A549 (cell line): ENCODE measurements at regions not wholly inside any gene's neighbourhood (a gene's known extent, or its start where the extent isn't known, plus 50 kb on each side); places are given as distances from the start of the nearest gene placed in this dataset.

Experiments
- ATAC-seq, 2 experiments: fragments of 200-7000 bp in 1 of 2; fragments of >200 bp in 1 of 2; cut with Nextera tagmentation in 1 of 2; cut with Tn5 transposase in 1 of 2; 3 replicates each; pipeline versions ENCODE4 v1.8.0 to v1.9.1; 2018 to 2020; ENCODE audit warnings: mild to moderate bottlenecking in 1 of 2, moderate library complexity in 1 of 2
- CTCF ChIA-PET: fragments of 300-600 bp; sonication (Branson Sonifier 250); formaldehyde crosslinking; extraction: SDS; loops from one replicate; lab custom pipeline; 2021; ENCODE audit warnings: antibody characterized with exemption, inconsistent platforms; lab: Yijun Ruan, JAX
- POLR2A ChIA-PET: fragments of 350-600 bp; formaldehyde crosslinking; extraction: SDS; loops from one replicate; lab custom pipeline; 2021; ENCODE audit warnings: antibody characterized with exemption, inconsistent platforms; lab: Yijun Ruan, JAX
- DNase-seq, 2 experiments: peaks; one replicate each; pipeline versions ENCODE4 v3.0.0 to v3.0.0-alpha.2; 2011 to 2016; ENCODE audit warnings: low read depth in 1 of 2, low spot score in 1 of 2
- FAIRE-seq: peaks from 2 replicates; lab custom pipeline; 2011; peaks lifted over from hg19 to GRCh38; lab: Jason Lieb, UNC
- H3K27ac ChIP-seq, 2 experiments: fragments of >200 bp; sonication (Bioruptor Twin); formaldehyde crosslinking; 3 replicates each; pipeline ENCODE4 v1.5.1; 2016 to 2017
- H3K4me1 ChIP-seq: fragments of >200 bp; sonication (Bioruptor Twin); formaldehyde crosslinking; 3 replicates; pipeline ENCODE4 v1.6.1; 2016
- H3K4me2 ChIP-seq: fragments of >200 bp; sonication (Bioruptor Twin); formaldehyde crosslinking; 3 replicates; pipeline ENCODE4 v1.6.1; 2016
- H3K4me3 ChIP-seq: fragments of >200 bp; sonication (Bioruptor Twin); formaldehyde crosslinking; 3 replicates; pipeline ENCODE4 v1.5.1; 2016
- H3K9me3 ChIP-seq: fragments of >200 bp; sonication (Bioruptor Twin); formaldehyde crosslinking; 3 replicates; pipeline ENCODE4 v1.6.1; 2016
- BHLHE40 ChIP-seq: IDR thresholded peaks from 2 replicates; pipeline ENCODE4 v1.6.1; 2012; ENCODE audit warnings: low read depth, low read length, inconsistent platforms
- CBX8 ChIP-seq: fragments of 200-600 bp; sonication (generic); IDR thresholded peaks from 2 replicates; pipeline ENCODE4 v1.6.1; 2016
- CEBPB ChIP-seq, 2 experiments: fragments of >200 bp in 1 of 2; sonication (Bioruptor Twin) in 1 of 2; formaldehyde crosslinking in 1 of 2; IDR thresholded peaks; 2 replicates each; pipeline ENCODE4 v1.6.1; 2012 to 2016
- EP300 ChIP-seq, 2 experiments: fragments of >200 bp; sonication (Bioruptor Twin); formaldehyde crosslinking; IDR thresholded peaks; 2 replicates in 1 of 2; 3 replicates in 1 of 2; pipeline ENCODE4 v1.6.1; 2016 to 2017
- FOSB ChIP-seq: fragments of 250-450 bp; sonication (Bioruptor Pico); IDR thresholded peaks from 2 replicates; pipeline ENCODE4 v1.5.0; 2020; ENCODE audit warnings: mild to moderate bottlenecking, moderate library complexity
- HOXB13 ChIP-seq: fragments of 250-450 bp; sonication (Bioruptor Pico); IDR thresholded peaks from 2 replicates; pipeline ENCODE4 v1.5.0; 2020; ENCODE audit warnings: low read depth, mild to moderate bottlenecking, moderate library complexity
- HOXB5 ChIP-seq: fragments of 250-450 bp; sonication (Bioruptor Pico); IDR thresholded peaks from 2 replicates; pipeline ENCODE4 v1.5.0; 2020; ENCODE audit warnings: mild to moderate bottlenecking, moderate library complexity
- NFE2L2 ChIP-seq: fragments of 150-350 bp; conservative IDR thresholded peaks from 2 replicates; pipeline ENCODE4 v1.6.1; 2014; ENCODE audit warnings: low read length
- NR3C1 ChIP-seq: fragments of >200 bp; sonication (Bioruptor Twin); formaldehyde crosslinking; IDR thresholded peaks from 3 replicates; pipeline ENCODE4 v1.6.1; 2017
- POLR2AphosphoS2 ChIP-seq: conservative IDR thresholded peaks from 2 replicates; pipeline ENCODE4 v1.6.1; 2012; ENCODE audit warnings: low read length, improper control_type of control experiment, inconsistent platforms
- RAD21 ChIP-seq, 2 experiments: fragments of >200 bp in 1 of 2; sonication (Bioruptor Twin) in 1 of 2; formaldehyde crosslinking in 1 of 2; IDR thresholded peaks in 1 of 2; conservative IDR thresholded peaks in 1 of 2; 2 replicates in 1 of 2; 3 replicates in 1 of 2; pipeline ENCODE4 v1.6.1; 2012 to 2018; ENCODE audit warnings: inconsistent platforms in 1 of 2
- RFX5 ChIP-seq: fragments of 450-650 bp; IDR thresholded peaks from 2 replicates; pipeline ENCODE4 v1.7.1; 2014; ENCODE audit warnings: antibody characterized with exemption, mild to moderate bottlenecking, moderate library complexity
- RNF2 ChIP-seq: fragments of 200-600 bp; sonication (generic); IDR thresholded peaks from 2 replicates; pipeline ENCODE4 v1.6.1; 2016; ENCODE audit warnings: low read depth, mild to moderate bottlenecking, antibody characterized with exemption, moderate library complexity, borderline replicate concordance
- SMC3 ChIP-seq: fragments of >200 bp; sonication (Bioruptor Twin); formaldehyde crosslinking; IDR thresholded peaks from 3 replicates; pipeline ENCODE4 v1.6.1; 2018; ENCODE audit warnings: inconsistent platforms
- SREBF2 ChIP-seq: fragments of 450-650 bp; IDR thresholded peaks from 2 replicates; pipeline ENCODE4 v1.6.1; 2014; ENCODE audit warnings: mild to moderate bottlenecking, moderate library complexity
- TFCP2L1 ChIP-seq: fragments of 250-450 bp; sonication (Bioruptor Pico); IDR thresholded peaks from 2 replicates; pipeline ENCODE4 v1.5.0; 2021; ENCODE audit warnings: mild to moderate bottlenecking
- TP53 ChIP-seq: fragments of 250-450 bp; sonication (Bioruptor Pico); IDR thresholded peaks from 2 replicates; pipeline ENCODE4 v1.5.0; 2021; ENCODE audit warnings: mild to moderate bottlenecking, moderate library complexity
- ZSCAN20 ChIP-seq: fragments of 250-450 bp; sonication (Bioruptor Pico); IDR thresholded peaks from 2 replicates; pipeline ENCODE4 v1.8.0; 2022; ENCODE audit warnings: mild to moderate bottlenecking, moderate library complexity
- WGBS: methylation state at CpG from one replicate; pipeline ENCODE4 v1.1.6; 2017; ENCODE audit errors: missing lambda C conversion rate; 5-methylcytosine and 5-hydroxymethylcytosine counted together
- TF ChIP-seq, protein P1 (sequence below): fragments of 250-450 bp; sonication (Bioruptor Pico); IDR thresholded peaks from 2 replicates; pipeline ENCODE4 v1.5.0; 2021; ENCODE audit warnings: mild to moderate bottlenecking, moderate library complexity, borderline replicate concordance

DNA sequence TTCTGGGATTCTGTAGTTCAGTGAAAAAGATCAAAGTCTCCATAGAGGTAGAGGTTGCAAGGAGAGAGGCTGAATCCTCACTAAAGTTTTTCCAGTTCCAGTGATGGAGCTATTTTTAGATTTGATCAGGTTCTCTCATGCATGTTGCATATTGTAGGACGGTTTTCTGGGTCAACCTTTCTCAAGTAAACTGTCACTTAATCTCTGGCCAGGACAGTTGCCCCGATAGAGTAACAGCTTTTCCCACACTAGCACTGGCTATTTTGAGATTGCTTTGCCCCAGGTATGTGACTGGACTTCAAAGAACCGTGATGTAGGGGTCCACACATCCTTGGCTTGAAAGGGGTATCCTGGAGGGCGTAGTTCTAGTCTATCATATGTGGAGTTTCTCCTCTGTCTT, 67.4 kb upstream of the EPCAM start:
- TF ChIP-seq, protein P1, sequence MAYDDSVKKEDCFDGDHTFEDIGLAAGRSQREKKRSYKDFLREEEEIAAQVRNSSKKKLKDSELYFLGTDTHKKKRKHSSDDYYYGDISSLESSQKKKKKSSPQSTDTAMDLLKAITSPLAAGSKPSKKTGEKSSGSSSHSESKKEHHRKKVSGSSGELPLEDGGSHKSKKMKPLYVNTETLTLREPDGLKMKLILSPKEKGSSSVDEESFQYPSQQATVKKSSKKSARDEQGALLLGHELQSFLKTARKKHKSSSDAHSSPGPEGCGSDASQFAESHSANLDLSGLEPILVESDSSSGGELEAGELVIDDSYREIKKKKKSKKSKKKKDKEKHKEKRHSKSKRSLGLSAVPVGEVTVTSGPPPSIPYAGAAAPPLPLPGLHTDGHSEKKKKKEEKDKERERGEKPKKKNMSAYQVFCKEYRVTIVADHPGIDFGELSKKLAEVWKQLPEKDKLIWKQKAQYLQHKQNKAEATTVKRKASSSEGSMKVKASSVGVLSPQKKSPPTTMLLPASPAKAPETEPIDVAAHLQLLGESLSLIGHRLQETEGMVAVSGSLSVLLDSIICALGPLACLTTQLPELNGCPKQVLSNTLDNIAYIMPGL (CRISPR knock-in tag) = no peak
- no peak for TF ChIP-seq RFX5
- TF ChIP-seq BHLHE40 = no peak
- no peak for TF ChIP-seq RNF2
- TF ChIP-seq NFE2L2 = no peak
- no peak for TF ChIP-seq SREBF2
- ChIA-PET POLR2A (no interaction called here), CTCF (interaction anchor here (0.6 to 6.5 kb wide), 8 partner anchors 11 to 343 kb away, joined by 3 to 32 read pairs (median 3); no protein-coding TSS in a partner anchor)
- Histone ChIP-seq H3K27ac (peak overlapping the region; percentile 72 to 78; a peak in 3 of 6 replicates), H3K9me3 (no peaks in the 10 kb centered on the region), H3K4me3 (no peak overlapping the region), H3K4me2 (no peak overlapping the region), H3K4me1 (peaks cover 53% of the 10 kb centered on the region)
- no peak for ATAC-seq
- no peak for FAIRE-seq
- no peak for DNase-seq
- WGBS = 88% methylated on average over 4 of the region's 4 CpGs

DNA sequence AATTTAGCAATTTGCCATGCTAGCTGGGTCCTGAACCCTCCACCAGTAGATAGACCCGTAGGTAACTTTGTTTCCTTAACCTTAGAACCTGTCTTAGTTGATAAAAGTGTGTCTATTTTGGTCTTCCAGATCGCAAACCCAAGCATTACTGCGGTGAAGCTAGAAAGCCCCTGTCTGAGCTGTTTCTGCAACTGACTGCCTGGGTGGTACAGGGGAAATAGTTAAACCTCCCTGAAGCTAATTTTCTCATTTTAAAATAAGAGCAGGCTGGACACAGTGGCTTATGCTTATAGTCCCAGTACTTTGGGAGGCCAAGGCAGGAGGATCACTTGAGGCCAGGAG, 67.9 kb upstream of the EPCAM start:
- ChIA-PET CTCF (interaction anchor here (0.6 to 6.5 kb wide), 9 partner anchors 9 to 342 kb away, joined by 3 to 32 read pairs (median 3); no protein-coding TSS in a partner anchor), POLR2A (no interaction called here)
- Histone ChIP-seq H3K9me3 (no peaks in the 10 kb centered on the region), H3K4me1 (peaks cover 50% of the 10 kb centered on the region), H3K27ac (peak overlapping the region; percentile 72 to 78; a peak in 4 of 6 replicates), H3K4me3 (no peak overlapping the region), H3K4me2 (no peak overlapping the region)
- no peak for FAIRE-seq
- ATAC-seq = no peak
- no peak for DNase-seq
- TF ChIP-seq SMC3 (no peak), RAD21 (conservative IDR thresholded peaks at IDR 0.05 in 1 of 2, IDR thresholded peaks at IDR 0.05 in 1 of 2) (no peak), HOXB13 (CRISPR knock-in tag) (no peak), EP300 (IDR thresholded peaks at IDR 0.05) (no peak), TP53 (CRISPR knock-in tag) (no peak), NR3C1 (no peak), CEBPB (IDR thresholded peaks at IDR 0.05) (no peak), FOSB (CRISPR knock-in tag) (no peak), POLR2AphosphoS2 (no peak), ZSCAN20 (CRISPR knock-in tag) (no peak), CBX8 (no peak), NFE2L2 (no peak)
- WGBS = 83% methylated on average over 3 of the region's 3 CpGs

DNA sequence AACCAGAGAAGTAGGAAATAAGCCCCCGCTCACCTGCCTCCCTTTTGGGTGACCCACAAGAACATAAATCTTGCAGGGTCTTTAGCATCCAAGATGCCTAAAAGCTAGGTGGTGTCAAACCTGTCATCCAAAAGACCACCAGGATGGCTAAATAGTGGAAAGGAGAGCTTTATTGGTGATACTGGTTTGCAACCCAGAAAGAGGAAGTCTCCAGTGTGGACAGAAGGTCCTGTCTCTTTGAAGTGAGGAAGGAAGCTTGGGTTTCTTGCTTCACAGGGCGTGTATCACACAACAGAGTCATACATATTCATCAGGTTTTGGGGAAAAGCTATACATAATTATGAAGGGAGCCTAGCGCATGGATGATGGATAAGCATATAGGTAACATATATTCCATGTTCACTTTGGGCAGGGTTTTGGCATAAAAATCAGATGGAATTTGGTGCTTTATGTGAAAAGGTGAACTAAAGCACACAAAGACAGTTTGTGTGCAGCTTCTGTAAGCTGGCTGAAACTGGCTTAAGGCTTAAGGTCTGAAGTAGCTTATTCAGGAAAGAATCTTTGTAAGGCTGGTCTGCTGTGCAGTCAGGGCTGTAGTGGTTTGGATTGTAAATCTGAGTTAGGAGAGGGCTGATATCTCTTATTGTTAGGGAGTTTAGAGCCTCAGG, 68.4 kb upstream of the EPCAM start:
- TF ChIP-seq HOXB5 (no peak), TFCP2L1 (CRISPR knock-in tag) (no peak), EP300 (IDR thresholded peaks at IDR 0.05) (no peak), RFX5 (no peak), HOXB13 (CRISPR knock-in tag) (no peak)
- ATAC-seq (no peak), DNase-seq (no peak), FAIRE-seq (no peak)
- WGBS = 94% methylated on average over 3 of the region's 3 CpGs
- H3K9me3 ChIP-seq = no peaks in the 10 kb centered on the region
- ChIA-PET CTCF (interaction anchor here (1.0 to 6.5 kb wide), 9 partner anchors 9 to 311 kb away, joined by 3 to 32 read pairs (median 4); no protein-coding TSS in a partner anchor), POLR2A (no interaction called here)
- no peak overlapping the region for H3K4me3 ChIP-seq
- peak overlapping the region; percentile 51; the same call in 1 of the 3 replicates for H3K4me2 ChIP-seq
- H3K4me1 ChIP-seq = peaks cover 50% of the 10 kb centered on the region
- peak overlapping the region; percentile 72 to 78; a peak in 5 of 6 replicates for H3K27ac ChIP-seq
